ENCODE measurements at regions not wholly inside any gene's neighbourhood (a gene's known extent, or its start where the extent isn't known, plus 50 kb on each side); places are given as distances from the start of the nearest gene placed in this dataset.

- DNase-seq, result no peak
Measured at GRCh38 chr3:102085431-102086176, 236.3 kb downstream of the NFKBIZ start.

GRCh38 chr3:102087236-102087635 is 237.9 kb downstream of the NFKBIZ start:
- DNase-seq, result no peak

GRCh38 chr3:102089239-102089638 is 239.9 kb downstream of the NFKBIZ start:
- no peak for DNase-seq

GRCh38 chr3:102089904-102090720 is 240.8 kb downstream of the NFKBIZ start:
- DNase-seq, result no peak

GRCh38 chr3:102090721-102091045 is 241.4 kb downstream of the NFKBIZ start:
- no peak for DNase-seq

- DNase-seq, result no peak
Measured at GRCh38 chr3:102091358-102091757, 242.0 kb downstream of the NFKBIZ start.

GRCh38 chr3:102092617-102093466 is 243.5 kb downstream of the NFKBIZ start:
- DNase-seq, result no peak

- no peak for DNase-seq
Measured at GRCh38 chr3:102094506-102094905, 245.2 kb downstream of the NFKBIZ start.

GRCh38 chr3:102095383-102095782 is 246.1 kb downstream of the NFKBIZ start:
- DNase-seq, result no peak

- DNase-seq, result no peak
Measured at GRCh38 chr3:102096066-102096465, 246.8 kb downstream of the NFKBIZ start.

- DNase-seq, result no peak
Measured at GRCh38 chr3:102098130-102098885, 249.0 kb downstream of the NFKBIZ start.

GRCh38 chr3:102099913-102100312 is 250.6 kb downstream of the NFKBIZ start:
- DNase-seq, result no peak

GRCh38 chr3:102102394-102102793 is 253.1 kb downstream of the NFKBIZ start:
- DNase-seq, result no peak

- DNase-seq, result no peak
Measured at GRCh38 chr3:102104033-102104432, 254.7 kb downstream of the NFKBIZ start.

GRCh38 chr3:102105193-102105592 is 255.9 kb downstream of the NFKBIZ start:
- no peak for DNase-seq

GRCh38 chr3:102106416-102107097 is 257.2 kb downstream of the NFKBIZ start:
- no peak for DNase-seq

- no peak for DNase-seq
Measured at GRCh38 chr3:102112704-102113230, 263.5 kb downstream of the NFKBIZ start.

- DNase-seq, result no peak
Measured at GRCh38 chr3:102113421-102114041, 264.2 kb downstream of the NFKBIZ start.

- DNase-seq, result no peak
Measured at GRCh38 chr3:102114264-102114979, 265.1 kb downstream of the NFKBIZ start.

- DNase-seq, result no peak
Measured at GRCh38 chr3:102122527-102122926, 273.2 kb downstream of the NFKBIZ start.
